ENCODE measurements at regions not wholly inside any gene's neighbourhood (a gene's known extent, or its start where the extent isn't known, plus 50 kb on each side); places are given as distances from the start of the nearest gene placed in this dataset.

GRCh38 chr1:30169269-30169668 lies 554.1 kb downstream of the MATN1 start:
- intact Hi-C loops (cut with DNase I; ENCODE audit: low total_unique reads) = no loop called here
- Histone ChIP-seq H3K9me3 (no peaks in the 10 kb centered on the region), H3K36me3 (no peaks in the 10 kb centered on the region), H3K27me3 (peaks cover 0 to 8% of the 10 kb centered on the region in 2 donors), H3K4me1 (no peaks in the 10 kb centered on the region), H3K27ac (no peak overlapping the region), H3K4me3 (no peak overlapping the region)
- DNase-seq = no peak
- no peak for TF ChIP-seq CTCF (IDR thresholded peaks at IDR 0.05)

- H3K36me3 ChIP-seq = no peaks in the 10 kb centered on the region
- no peaks in the 10 kb centered on the region for H3K9me3 ChIP-seq
- DNase-seq = no peak
- H3K27ac ChIP-seq = no peak overlapping the region
- intact Hi-C loops (cut with DNase I; ENCODE audit: low total_unique reads) = no loop called here
- TF ChIP-seq CTCF (IDR thresholded peaks at IDR 0.05) = no peak
- H3K4me1 ChIP-seq = no peaks in the 10 kb centered on the region
- no peak overlapping the region for H3K4me3 ChIP-seq
- H3K27me3 ChIP-seq = peaks cover 0 to 29% of the 10 kb centered on the region in 2 donors
Measured at GRCh38 chr1:30166174-30166573, 557.2 kb downstream of the MATN1 start.

- no peaks in the 10 kb centered on the region for H3K36me3 ChIP-seq
- H3K27me3 ChIP-seq = peaks cover 0 to 31% of the 10 kb centered on the region in 2 donors
- intact Hi-C loops (cut with DNase I; ENCODE audit: low total_unique reads) = no loop called here
- no peak overlapping the region for H3K4me3 ChIP-seq
- DNase-seq = no peak
- H3K27ac ChIP-seq = no peak overlapping the region
- H3K9me3 ChIP-seq = no peaks in the 10 kb centered on the region
- TF ChIP-seq CTCF (IDR thresholded peaks at IDR 0.05) = no peak
- H3K4me1 ChIP-seq = no peaks in the 10 kb centered on the region
Measured at GRCh38 chr1:30165116-30165515, 558.3 kb downstream of the MATN1 start.

GRCh38 chr1:30164693-30165092 lies 558.7 kb downstream of the MATN1 start:
- intact Hi-C loops (cut with DNase I; ENCODE audit: low total_unique reads) = no loop called here

GRCh38 chr1:30162565-30162964 lies 560.8 kb downstream of the MATN1 start:
- Histone ChIP-seq H3K4me3 (no peak overlapping the region), H3K27ac (no peak overlapping the region), H3K27me3 (peaks cover 0 to 31% of the 10 kb centered on the region in 2 donors), H3K9me3 (no peaks in the 10 kb centered on the region), H3K4me1 (no peaks in the 10 kb centered on the region), H3K36me3 (no peaks in the 10 kb centered on the region)
- no peak for DNase-seq
- intact Hi-C loops (cut with DNase I; ENCODE audit: low total_unique reads) = no loop called here
- TF ChIP-seq CTCF (IDR thresholded peaks at IDR 0.05) = no peak

More at GRCh38 chr1:30164693-30165092, 558.7 kb downstream of the MATN1 start:
- no peaks in the 10 kb centered on the region for H3K9me3 ChIP-seq
- peaks cover 0 to 31% of the 10 kb centered on the region in 2 donors for H3K27me3 ChIP-seq
- no peak overlapping the region for H3K4me3 ChIP-seq
- no peak for TF ChIP-seq CTCF (IDR thresholded peaks at IDR 0.05)
- no peaks in the 10 kb centered on the region for H3K36me3 ChIP-seq
- no peak for DNase-seq
- H3K27ac ChIP-seq = no peak overlapping the region
- no peaks in the 10 kb centered on the region for H3K4me1 ChIP-seq

- intact Hi-C loops (cut with DNase I; ENCODE audit: low total_unique reads) = no loop called here
- peaks cover 0 to 31% of the 10 kb centered on the region in 2 donors for H3K27me3 ChIP-seq
- no peak for DNase-seq
- H3K27ac ChIP-seq = no peak overlapping the region
- H3K9me3 ChIP-seq = no peaks in the 10 kb centered on the region
- no peaks in the 10 kb centered on the region for H3K36me3 ChIP-seq
- H3K4me3 ChIP-seq = no peak overlapping the region
- no peaks in the 10 kb centered on the region for H3K4me1 ChIP-seq
- no peak for TF ChIP-seq CTCF (IDR thresholded peaks at IDR 0.05)
Measured at GRCh38 chr1:30161953-30162352, 561.4 kb downstream of the MATN1 start.

All from tibial artery (tissue), 4 donors.